CD4-positive, alpha-beta T cell (primary cell): ENCODE measurements at regions not wholly inside any gene's neighbourhood (a gene's known extent, or its start where the extent isn't known, plus 50 kb on each side); places are given as distances from the start of the nearest gene placed in this dataset.

Experiments
- ATAC-seq: fragments of 200-7000 bp; cut with Tn5 transposase; one replicate; pipeline ENCODE4 v1.10.0; 2022; ENCODE audit warnings: mild to moderate bottlenecking; ENCODE audit not compliant: poor library complexity
- CTCF ChIA-PET: fragments of 350-600 bp; sonication (Branson Sonifier 250); formaldehyde crosslinking; loops from one replicate; lab custom pipeline; 2021; ENCODE audit warnings: antibody characterized with exemption, inconsistent platforms; lab: Charles Lee
- POLR2A ChIA-PET: fragments of 350-600 bp; sonication (Branson Sonifier 250); formaldehyde crosslinking; loops from one replicate; lab custom pipeline; 2021; ENCODE audit warnings: antibody characterized with exemption, inconsistent platforms; lab: Charles Lee
- DNase-seq, 14 experiments: peaks; one replicate each; pipeline ENCODE4 v3.0.0-alpha.2; 2013 to 2020; ENCODE audit warnings: mixed read lengths in 2 of 14
- H3K27ac ChIP-seq, 2 donors: one replicate each; pipeline versions ENCODE4 v1.5.1 to v1.7.0; 2013; ENCODE audit warnings: low read length in 2 of 2, low read depth in 1 of 2, mild to moderate bottlenecking in 1 of 2
- H3K27me3 ChIP-seq, 2 experiments: 1 replicate in 1 of 2; 2 replicates in 1 of 2; pipeline versions ENCODE4 v1.6.1 to v1.7.0; 2013; ENCODE audit warnings: low read length in 2 of 2, control low read depth in 1 of 2, mild to moderate bottlenecking in 1 of 2, moderate library complexity in 1 of 2; ENCODE audit not compliant: insufficient read depth in 2 of 2, control insufficient read depth in 1 of 2
- H3K36me3 ChIP-seq: one replicate; pipeline ENCODE4 v1.6.1; 2013; ENCODE audit warnings: low read length, control low read depth; ENCODE audit not compliant: insufficient read depth
- H3K4me1 ChIP-seq: one replicate; pipeline ENCODE4 v1.6.1; 2013; ENCODE audit warnings: low read length, control low read depth; ENCODE audit not compliant: insufficient read depth
- H3K4me3 ChIP-seq: one replicate; pipeline ENCODE4 v1.5.1; 2013; ENCODE audit warnings: mild to moderate bottlenecking, low read length, moderate library complexity
- H3K9me3 ChIP-seq, 2 experiments: 1 replicate in 1 of 2; 2 replicates in 1 of 2; pipeline versions ENCODE4 v1.6.1 to v1.7.0; 2013; ENCODE audit warnings: low read length in 2 of 2, mild to moderate bottlenecking in 2 of 2, control low read depth in 1 of 2, moderate library complexity in 1 of 2; ENCODE audit not compliant: control insufficient read depth in 1 of 2, insufficient read depth in 1 of 2
- H3K27ac Mint-ChIP-seq: one replicate; pipeline ENCODE4 v1.8.0; 2020; ENCODE audit warnings: mixed read lengths
- H3K27me3 Mint-ChIP-seq: one replicate; pipeline ENCODE4 v1.8.0; 2021; ENCODE audit warnings: mixed read lengths
- H3K36me3 Mint-ChIP-seq: one replicate; pipeline ENCODE4 v1.8.0; 2021; ENCODE audit warnings: low read depth, mixed read lengths
- H3K4me1 Mint-ChIP-seq: one replicate; pipeline ENCODE4 v1.8.0; 2021; ENCODE audit warnings: low read depth, mixed read lengths
- H3K4me3 Mint-ChIP-seq: one replicate; pipeline ENCODE4 v1.8.0; 2020; ENCODE audit warnings: mild to moderate bottlenecking, mixed read lengths
- H3K9me3 Mint-ChIP-seq: one replicate; pipeline ENCODE4 v1.8.0; 2020; ENCODE audit warnings: mixed read lengths
- CTCF ChIP-seq: fragments of 200-600 bp; IDR thresholded peaks from one replicate; pipeline ENCODE4 v1.8.0; 2022; ENCODE audit warnings: antibody characterized with exemption, mild to moderate bottlenecking
- intact Hi-C, 2 experiments: fragments of 100-400 bp; cut with DNase I in 1 of 2; cut with micrococcal nuclease in 1 of 2; formaldehyde crosslinking; loops; one replicate each; pipeline versions ENCODE4 v1.15.1 to v1.9.0; 2023 to 2025; cut with DNase I, micrococcal nuclease

- POLR2A ChIA-PET: no interaction called here
These were observed 540.9 kb downstream of the DSC3 start for GRCh38 chr18:30501594-30501993.

GRCh38 chr18:30500240-30500945, 542.1 kb downstream of the DSC3 start:
- no peaks in the 10 kb centered on the region for H3K27me3 ChIP-seq
- ATAC-seq (no peak), DNase-seq (no peak)
- Mint-ChIP-seq H3K4me3 (no peak overlapping the region), H3K4me1 (no peaks in the 10 kb centered on the region), H3K9me3 (peaks cover 2% of the 10 kb centered on the region), H3K27ac (no peak overlapping the region), H3K36me3 (no peaks in the 10 kb centered on the region), H3K27me3 (no peaks in the 10 kb centered on the region)
- TF ChIP-seq CTCF: no peak
- H3K9me3 ChIP-seq: peaks cover 0 to 3% of the 10 kb centered on the region in 2 experiments
- H3K4me1 ChIP-seq: no peaks in the 10 kb centered on the region
- ChIA-PET CTCF (no interaction called here), POLR2A (no interaction called here)
- H3K4me3 ChIP-seq: no peak overlapping the region
- no peaks in the 10 kb centered on the region for H3K36me3 ChIP-seq
- intact Hi-C loops: no loop called here
- H3K27ac ChIP-seq: no peak overlapping the region

More at GRCh38 chr18:30501594-30501993, 540.9 kb downstream of the DSC3 start:
- CTCF ChIA-PET: no interaction called here
- Histone ChIP-seq H3K36me3 (no peaks in the 10 kb centered on the region), H3K9me3 (peaks cover 0 to 3% of the 10 kb centered on the region in 2 experiments), H3K27ac (no peak overlapping the region), H3K27me3 (no peaks in the 10 kb centered on the region), H3K4me1 (no peaks in the 10 kb centered on the region), H3K4me3 (no peak overlapping the region)
- ATAC-seq (no peak), DNase-seq (no peak)
- Mint-ChIP-seq H3K36me3 (no peaks in the 10 kb centered on the region), H3K9me3 (peaks cover 2% of the 10 kb centered on the region), H3K4me1 (no peaks in the 10 kb centered on the region), H3K4me3 (no peak overlapping the region), H3K27ac (no peak overlapping the region), H3K27me3 (no peaks in the 10 kb centered on the region)
- intact Hi-C loops: no loop called here
- no peak for TF ChIP-seq CTCF

GRCh38 chr18:30499721-30500120, 542.8 kb downstream of the DSC3 start:
- Mint-ChIP-seq H3K9me3 (peaks cover 2% of the 10 kb centered on the region), H3K4me1 (no peaks in the 10 kb centered on the region), H3K4me3 (no peak overlapping the region), H3K27ac (no peak overlapping the region), H3K27me3 (no peaks in the 10 kb centered on the region), H3K36me3 (no peaks in the 10 kb centered on the region)
- Histone ChIP-seq H3K36me3 (no peaks in the 10 kb centered on the region), H3K27me3 (no peaks in the 10 kb centered on the region), H3K9me3 (peaks cover 0 to 3% of the 10 kb centered on the region in 2 experiments), H3K27ac (no peak overlapping the region), H3K4me3 (no peak overlapping the region), H3K4me1 (no peaks in the 10 kb centered on the region)
- no peak for TF ChIP-seq CTCF
- ChIA-PET POLR2A (no interaction called here), CTCF (no interaction called here)
- ATAC-seq (no peak), DNase-seq (no peak)
- intact Hi-C loops: no loop called here
